DMS153 treated with DMSO at 0.1 percent for 48 hours (cell line): ENCODE measurements at regions not wholly inside any gene's neighbourhood (a gene's known extent, or its start where the extent isn't known, plus 50 kb on each side); places are given as distances from the start of the nearest gene placed in this dataset.
"Not testable (repeated sequence)": the region's sequence is repeated elsewhere in the genome, so short reads cannot be mapped to it uniquely, and the experiment has no call there.

Source experiments
- DNase-seq: peaks from one replicate; lab custom pipeline; 2025; ENCODE audit not compliant: unreplicated experiment; lab: John Stamatoyannopoulos, UW

DNA sequence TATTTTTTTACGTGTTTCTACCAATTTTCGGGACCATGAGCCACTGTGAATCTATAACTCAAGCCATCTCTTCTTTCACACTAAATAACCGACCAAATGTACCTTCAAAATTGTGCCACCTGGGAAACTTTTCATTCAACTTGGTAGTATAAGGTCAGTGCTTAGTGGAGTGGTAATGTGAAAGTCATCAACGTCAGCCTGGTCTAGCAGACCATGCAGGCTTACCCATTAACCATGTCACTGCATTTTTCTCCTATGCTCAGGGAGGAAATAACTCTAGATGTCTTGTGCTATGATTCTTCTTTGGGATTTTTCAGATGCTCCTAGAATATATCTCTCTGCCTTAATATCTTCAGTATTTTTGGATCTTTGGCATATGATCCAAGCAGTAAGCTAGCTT lies 1075.4 kb upstream of the POT1 start:
- no peak for DNase-seq

DNA sequence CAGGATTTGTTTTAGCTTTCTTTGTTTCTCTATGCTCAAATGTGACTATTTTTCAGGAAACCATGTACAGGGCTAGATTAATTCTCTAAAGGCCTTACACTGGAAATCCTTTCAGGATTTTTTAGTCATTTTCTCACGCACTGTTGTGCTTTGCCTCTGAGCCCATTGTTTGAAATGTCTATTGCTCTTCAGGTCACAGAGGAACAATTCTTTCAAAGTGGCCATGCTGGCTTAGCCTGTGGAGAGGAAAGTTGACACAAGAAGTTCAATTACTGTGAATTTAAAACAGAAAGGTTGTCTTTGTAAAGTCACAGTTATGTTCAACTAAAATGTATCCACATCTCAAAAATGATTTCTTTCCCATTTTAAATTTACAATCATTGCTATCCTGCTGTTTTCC lies 1071.7 kb upstream of the POT1 start:
- DNase-seq, result no peak

DNA sequence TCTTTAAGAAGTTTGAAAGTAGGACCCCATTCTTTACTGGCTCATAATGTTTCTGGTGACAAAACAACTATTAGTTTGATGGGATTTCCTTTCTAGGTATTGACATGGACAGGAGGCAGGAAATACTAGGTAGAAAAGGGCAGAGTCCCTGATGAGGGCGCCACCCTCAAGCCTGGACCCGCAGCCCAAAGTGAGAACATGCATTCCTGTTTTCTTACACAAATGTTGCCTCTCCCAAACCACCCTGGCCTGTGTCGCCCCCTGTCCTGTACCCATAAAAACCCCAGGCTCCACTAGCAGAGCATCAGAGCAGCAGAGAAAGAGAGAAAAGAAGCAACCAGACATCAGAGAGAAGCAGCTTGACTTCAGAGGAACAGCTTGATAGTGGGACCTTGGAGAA lies 1055.2 kb upstream of the POT1 start:
- DNase-seq, result no peak

DNA sequence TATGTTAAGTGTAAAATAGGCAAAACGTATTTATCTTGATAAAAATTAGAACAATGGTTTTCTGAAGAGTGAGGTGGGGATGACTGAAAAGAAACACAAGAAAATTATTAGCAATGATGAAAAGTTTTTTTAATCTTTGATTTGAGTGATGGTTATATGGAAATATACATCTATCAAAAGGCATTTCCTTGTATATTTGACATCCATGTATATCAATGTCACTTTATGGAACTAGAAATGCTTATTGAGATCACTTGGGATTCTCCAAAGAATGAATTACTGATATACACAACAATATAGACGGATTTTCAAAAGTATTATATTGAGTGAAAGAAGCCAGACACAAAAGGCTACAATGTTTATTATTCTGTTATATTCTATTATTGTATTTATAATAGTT lies 1042.0 kb upstream of the POT1 start:
- DNase-seq, result no peak

DNA sequence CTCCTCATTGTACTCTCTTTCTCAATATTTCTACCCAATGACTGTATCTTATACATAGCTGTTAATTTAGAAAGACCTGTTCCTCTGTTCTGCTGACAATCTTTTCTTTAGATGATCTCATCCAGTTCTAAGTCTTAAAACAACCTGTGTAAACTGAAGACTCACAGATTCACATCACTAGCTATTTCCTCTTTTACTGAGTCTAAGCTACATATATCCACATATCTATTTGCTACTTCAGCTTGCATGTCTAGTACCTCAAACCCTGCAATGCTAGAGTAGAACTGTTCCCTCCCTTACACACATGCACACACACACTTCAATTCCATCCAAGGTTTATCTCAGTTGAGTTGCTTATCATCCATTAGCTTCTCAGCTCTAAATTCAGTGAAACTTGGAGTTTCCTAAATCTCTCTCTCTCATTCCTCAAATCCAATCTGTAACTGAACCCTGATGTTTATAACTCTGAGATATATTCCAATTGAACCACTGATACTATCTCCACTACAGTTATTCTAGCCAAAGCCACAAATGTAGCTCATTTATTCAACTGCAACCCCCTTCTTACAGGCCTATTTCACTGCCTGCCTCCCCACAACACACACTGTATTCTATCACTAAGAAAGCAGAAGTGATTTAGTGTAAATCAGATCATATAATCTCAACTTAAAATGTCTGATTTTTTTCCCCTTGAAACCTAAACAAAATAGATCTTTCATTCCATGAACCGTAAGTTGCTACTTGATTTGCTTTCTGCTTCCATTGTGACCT lies 1036.8 kb upstream of the POT1 start:
- DNase-seq, result no peak

DNA sequence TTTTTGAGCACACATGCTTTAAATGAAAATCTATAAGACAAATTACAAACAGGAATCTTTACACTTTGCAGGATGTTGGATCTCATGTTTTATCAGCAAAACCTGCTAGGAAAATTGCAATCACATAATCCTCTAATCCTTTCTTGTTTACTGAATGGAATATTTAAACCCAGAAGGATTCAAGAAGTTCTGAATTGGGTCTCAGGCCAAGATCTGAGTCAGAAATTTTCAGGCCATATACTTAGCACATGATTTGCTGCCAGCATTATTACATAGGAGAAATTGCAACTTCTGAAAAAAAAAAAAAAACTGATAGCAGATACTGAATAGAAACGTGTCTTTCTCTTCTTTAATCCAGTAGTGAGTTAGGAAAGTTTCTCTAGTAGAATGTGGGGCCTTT lies 1005.3 kb upstream of the POT1 start:
- no peak for DNase-seq

DNA sequence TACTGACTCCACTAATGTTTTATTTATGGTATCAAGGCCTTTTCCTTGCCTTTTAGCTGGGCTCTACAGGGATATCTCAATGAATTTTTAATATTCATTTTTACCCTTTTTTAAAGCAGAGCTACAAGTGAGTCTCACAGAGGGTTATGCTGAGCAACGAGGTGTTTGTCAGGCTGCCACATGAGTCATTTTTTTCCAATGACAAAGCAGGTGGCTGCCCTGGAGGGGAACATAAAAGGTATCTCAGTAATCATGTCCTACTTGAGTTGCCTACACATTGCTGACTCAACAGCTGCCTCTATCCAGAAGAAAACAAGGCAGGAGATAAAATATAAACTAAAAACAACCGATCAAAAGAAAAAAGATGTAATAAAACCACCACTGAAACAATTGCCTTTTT lies 1004.9 kb upstream of the POT1 start:
- DNase-seq, result peak; percentile 37

DNA sequence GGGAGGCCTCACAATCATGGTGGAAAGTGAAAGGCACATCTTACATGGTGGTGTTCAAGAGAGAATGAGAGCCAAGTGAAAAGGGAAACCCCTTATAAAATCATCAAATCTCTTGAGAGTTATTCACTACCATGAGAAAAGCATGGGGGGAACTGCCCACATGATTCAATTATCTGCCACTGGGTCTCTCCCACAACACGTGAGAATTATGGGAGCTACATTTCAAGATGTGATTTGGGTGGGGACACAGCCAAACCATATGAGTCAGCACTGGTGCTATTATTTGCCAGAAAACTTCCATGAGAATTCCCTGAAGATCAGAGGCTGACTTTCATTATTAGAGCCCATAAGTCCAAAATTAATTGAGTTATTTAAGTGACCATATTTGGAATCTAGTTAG lies 1001.2 kb upstream of the POT1 start:
- DNase-seq, result no peak

DNA sequence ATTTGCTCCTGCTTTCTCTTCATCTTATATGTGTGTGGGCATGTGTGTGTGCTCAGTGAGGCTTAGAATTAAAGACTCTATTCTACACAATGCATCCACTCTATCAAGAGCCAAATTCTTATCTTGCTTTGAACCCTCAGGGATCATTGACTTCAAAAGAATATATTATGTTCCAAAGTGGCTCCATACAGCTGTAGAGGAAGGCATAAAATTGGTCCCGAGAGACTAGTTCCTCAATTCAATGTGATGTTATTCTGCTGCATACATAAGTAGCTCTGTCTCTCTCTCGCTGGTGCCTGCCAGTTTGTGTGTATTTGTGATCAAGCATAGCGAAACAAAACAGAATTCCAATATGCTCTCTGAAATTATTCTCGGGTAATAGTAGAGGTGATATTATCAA lies 997.9 kb upstream of the POT1 start:
- peak; percentile 26 for DNase-seq

DNA sequence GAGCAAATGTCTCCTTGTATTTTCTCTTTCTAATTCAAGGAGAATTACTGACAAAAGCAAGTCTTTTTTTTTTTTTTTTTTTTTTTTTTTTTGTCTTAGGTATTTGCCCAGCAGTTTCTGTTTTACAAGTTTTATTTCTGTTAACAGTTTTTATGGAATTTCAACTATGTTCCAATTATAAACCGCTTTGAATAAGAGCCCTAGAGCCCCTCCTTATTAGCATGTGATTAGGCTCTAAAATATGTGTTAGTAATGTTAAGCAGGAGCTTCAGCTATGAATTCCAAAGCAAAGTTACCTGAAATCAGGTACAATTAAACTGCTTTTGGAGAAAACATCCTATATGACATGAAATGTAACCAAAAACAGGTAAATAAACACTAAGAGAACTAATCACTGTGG lies 997.0 kb upstream of the POT1 start:
- no peak for DNase-seq

DNA sequence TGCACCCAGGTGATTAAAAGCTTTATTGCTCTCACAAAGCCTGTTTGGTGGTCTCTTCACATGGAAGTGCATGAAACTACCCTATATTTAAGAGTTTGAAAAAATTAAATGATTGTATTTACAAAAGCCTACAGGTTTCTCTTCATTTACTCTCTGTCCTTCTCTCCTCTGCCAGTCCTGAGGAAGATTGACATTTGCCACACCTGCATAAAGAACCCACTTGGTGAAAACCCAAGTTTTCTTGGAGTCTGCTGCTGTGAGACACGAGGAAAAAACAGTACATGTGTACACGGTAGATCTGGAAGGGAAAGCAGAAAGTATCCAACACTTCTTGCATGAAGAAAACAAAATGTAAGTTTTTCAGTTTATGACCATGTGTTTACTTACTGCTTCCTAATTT lies 994.4 kb upstream of the POT1 start:
- DNase-seq, result no peak

DNA sequence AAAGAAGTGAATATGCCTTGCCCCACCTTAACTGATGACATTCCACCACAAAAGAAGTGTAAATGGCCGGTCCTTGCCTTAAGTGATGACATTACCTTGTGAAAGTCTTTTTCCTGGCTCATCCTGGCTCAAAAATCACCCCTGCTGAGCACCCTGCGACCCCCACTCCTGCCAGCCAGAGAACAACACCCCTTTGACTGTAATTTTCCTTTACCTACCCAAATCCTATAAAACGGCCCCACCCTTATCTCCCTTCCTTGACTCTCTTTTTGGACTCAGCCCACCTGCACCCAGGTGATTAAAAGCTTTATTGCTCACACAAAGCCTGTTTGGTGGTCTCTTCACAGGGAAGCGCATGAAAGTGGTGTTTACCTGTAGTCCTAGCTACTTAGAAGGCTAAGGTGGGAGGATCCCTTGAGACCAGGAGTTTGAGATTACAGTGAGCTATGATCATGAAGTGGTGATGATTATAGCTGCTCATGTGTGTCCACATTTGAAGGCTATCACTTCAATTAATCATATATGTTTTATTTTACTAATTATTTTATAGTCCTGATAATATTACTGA lies 985.8 kb upstream of the POT1 start:
- DNase-seq, result not testable (repeated sequence)

DNA sequence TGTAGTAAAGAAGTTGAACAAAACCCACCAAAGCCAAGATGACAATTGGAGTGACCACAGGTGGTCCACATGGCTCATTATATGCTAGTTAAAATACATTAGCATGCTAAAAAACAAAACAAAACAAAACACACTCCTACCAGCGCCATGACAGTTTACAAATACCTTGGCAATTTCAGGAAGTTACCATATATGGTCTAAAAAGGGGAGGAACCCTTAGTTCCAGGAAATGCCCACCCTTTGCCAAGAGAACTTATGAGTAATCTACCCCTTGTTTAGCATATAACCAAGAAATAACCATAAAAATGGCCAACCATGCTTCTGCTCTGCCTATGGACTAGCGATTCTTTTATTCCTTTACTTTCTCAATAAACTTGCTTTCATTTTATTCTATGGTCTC lies 979.1 kb upstream of the POT1 start:
- DNase-seq, result no peak

DNA sequence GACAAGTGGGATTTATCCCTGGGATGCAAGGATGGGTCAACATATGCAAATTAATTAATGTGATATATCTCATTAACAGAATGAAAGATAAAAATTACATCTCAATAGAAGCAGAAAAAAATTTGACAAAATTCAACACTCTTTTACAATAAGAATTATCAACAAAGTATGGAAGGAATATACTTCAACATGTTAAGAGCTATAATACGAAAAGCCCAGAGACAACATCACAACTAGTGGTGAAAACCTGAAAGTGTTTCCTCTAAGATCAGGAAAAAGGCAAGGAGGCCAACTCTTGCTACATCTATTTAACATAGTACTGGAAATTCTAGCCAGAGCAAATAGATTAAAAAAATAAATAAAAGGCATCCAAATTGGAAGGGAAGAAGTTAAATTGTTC lies 970.0 kb upstream of the POT1 start:
- DNase-seq, result no peak

DNA sequence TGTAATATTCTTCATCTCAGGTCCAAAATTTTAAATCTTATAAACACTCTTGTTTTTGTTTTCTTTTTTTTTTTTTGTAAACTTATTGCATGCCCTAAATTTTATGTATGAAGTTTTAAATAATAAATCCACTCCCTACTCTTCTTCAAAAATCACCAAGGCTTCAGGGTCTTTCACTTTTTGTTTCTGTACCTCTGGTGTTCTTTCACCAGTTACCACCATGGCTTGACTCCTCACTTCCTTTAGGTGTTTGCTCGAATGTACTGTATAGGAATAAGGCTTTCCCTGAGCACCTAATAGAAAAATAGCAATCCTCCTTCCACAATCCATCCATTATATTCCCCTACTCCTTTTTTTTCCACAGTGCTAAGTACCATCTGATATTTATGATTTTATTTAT lies 962.8 kb upstream of the POT1 start:
- DNase-seq, result no peak

DNA sequence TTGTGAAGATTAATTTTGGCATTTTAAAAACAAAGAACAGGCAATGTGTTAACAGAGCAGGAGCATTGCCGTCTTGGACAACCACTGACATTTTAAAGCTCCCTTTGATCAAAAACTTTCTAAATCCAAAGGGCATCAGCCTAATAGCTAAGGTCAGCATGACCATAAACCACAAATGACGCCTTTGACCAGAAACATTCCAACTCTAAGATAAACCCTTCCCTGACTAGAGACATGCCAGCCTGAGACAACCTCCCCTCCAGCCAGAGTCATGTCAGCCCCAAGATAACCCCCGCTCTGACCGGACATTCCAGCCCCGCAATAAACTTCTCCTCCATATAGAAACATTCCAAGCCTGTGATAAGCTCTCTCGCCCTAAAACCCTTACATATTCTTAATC lies 949.4 kb upstream of the POT1 start:
- no peak for DNase-seq

DNA sequence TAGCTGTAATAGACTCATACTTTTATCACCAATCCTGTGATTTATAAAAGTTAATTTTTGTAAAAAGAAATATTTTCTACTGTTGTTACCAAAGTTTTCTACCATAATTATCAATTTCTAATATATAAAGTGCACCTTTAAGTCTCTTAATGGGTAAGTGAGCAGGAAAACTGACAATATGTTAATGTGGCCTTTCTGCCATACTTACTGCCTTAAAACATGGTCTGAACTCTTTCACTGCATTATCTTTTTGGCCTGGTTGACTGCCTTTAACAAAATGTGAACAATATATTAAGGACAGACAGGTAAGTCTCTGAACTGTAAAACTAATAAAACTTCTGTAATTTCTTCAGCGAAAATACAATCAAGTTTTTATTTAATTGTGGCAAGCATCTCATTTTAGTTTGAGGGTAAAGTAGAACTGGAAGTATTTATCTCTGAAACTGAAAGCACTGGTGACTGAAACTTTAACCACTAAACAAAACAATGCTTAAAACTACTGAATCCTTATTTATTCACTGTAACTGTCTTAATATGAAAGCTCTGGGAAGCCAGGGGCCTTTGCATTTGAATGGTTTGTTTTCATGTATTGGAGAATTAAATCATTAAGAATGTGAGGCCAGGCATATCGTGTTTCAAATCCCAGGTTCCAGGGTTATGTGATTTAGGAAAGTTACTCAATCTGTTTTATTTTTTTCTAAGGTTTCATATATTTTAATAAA lies 948.8 kb upstream of the POT1 start:
- no peak for DNase-seq

DNA sequence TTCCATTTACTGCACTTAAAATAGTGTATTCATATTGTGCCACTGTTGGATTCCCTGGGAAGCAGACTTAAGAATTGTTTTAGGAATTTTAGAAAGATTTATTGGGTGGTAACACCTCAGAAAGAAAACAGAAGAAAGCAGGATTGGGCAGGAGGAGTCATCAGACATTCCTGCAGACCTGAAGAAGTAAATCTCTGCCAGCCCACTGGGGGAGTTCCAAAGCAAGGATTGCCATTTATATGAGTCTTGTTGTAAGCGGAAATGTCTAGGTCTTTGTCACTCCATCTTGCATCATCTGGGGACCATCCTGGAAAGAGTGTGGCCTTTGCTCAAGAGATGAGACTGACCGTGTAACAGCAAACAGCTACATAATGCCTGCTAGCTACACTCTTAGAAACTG lies 947.6 kb upstream of the POT1 start:
- no peak for DNase-seq

DNA sequence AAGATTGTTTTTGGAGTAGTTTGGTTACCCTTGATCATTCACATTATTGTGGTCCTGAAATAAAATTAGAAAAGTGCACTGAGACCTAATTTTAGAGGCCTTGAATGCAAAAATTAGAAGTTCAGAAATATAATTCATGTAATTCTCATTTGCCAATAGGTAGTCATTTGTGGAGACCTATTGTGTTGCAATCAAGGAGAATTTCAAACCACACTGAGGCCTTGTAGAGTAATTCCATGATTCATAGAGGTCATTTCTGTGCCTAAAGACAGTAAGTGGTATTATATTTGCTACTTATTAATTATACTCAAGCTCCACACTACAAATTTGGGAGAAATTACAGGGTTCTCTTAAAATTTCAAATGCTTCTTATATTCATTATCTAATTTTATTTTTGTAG lies 946.8 kb upstream of the POT1 start:
- DNase-seq, result no peak

DNA sequence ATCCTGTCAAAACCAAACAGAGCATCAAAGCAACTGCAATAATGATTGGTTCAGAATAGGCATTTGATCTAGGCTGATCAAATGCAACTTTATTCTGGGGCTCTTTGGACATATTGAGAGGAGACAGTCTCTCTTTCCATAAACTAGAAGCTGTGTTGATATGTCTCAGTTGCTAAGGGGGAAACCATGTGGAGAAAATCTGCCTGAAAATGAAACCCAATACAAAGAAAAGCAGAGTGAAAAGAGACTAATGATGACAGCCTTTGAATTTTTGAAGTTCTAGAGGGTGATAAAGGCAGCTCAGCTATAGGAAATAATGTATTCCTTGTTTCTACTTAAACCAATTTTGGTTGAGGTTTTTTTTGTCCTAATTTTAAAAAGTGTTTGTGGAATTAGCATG lies 941.8 kb upstream of the POT1 start:
- DNase-seq, result no peak

DNA sequence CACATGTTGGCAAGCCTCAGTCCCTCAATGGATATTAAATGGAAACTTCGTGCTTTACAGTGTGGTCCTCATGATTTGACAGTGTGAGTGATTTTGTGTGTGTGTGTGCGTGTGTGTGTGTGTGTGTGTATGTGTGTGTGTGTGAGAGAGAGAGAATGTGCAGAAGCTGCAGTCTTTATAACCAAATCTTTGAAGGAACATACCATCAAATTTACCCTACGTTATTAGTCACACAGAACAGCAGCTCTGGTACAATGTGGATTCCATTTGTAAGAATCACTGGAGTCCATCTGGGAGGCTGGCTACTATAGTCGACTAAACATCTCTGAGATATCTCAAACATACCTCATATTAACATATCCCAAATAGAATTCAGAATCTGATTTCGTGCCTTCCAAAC lies 928.0 kb upstream of the POT1 start:
- no peak for DNase-seq

DNA sequence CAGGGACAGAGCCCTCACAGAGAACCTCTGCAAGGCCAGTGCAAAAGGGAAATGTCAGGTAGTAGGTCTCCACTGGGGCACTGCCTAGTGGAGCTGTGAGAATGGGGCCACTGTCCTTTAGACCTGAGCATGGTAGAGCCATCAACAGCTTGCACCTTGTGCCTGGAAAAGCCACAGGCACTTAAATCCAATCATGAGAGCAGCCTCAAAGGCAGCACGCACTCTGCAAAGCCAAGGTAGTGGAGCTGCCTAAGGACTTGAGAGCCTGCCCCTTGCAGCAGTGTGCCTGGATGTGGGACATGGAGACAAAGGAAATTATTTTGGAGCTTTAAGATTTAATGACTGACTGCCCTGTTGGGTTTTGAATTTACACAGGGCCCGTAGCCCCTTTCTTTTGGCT lies 918.5 kb upstream of the POT1 start:
- DNase-seq, result no peak

DNA sequence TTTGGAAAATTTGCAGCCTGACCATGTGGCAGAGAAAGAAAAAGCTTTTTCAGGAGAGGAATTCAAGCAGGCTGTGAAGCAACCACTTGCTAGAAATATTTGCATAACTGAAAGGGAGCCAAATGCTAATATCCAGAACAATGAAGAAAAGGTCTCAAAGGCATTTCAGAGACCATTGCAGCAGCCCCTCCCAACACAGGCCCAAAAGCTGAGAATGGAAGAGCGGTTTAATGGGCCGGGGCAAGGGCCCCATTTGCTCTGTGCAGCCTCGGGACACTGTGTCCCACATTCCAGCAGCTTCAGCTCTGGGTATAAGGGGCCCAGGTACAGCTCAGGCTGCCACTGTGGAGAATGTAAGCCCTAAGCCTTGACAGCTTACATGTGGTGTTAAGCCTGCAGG lies 918.1 kb upstream of the POT1 start:
- DNase-seq, result no peak
